NB4 (cell line): ENCODE measurements at regions not wholly inside any gene's neighbourhood (a gene's known extent, or its start where the extent isn't known, plus 50 kb on each side); places are given as distances from the start of the nearest gene placed in this dataset.

ENCODE experiments used
- CTCF ChIP-seq: IDR thresholded peaks from one replicate; pipeline ENCODE4 v1.5.1; 2012; ENCODE audit warnings: low read depth, low read length
- MAX ChIP-seq: IDR thresholded peaks from 2 replicates; pipeline ENCODE4 v1.6.1; 2011; ENCODE audit warnings: low read depth, low read length
- MYC ChIP-seq: IDR thresholded peaks from 2 replicates; pipeline ENCODE4 v1.6.1; 2011; ENCODE audit warnings: low read depth, low read length
- POLR2A ChIP-seq: IDR thresholded peaks from 2 replicates; pipeline ENCODE4 v1.6.1; 2011; ENCODE audit warnings: mild to moderate bottlenecking; ENCODE audit not compliant: insufficient read length; ENCODE audit errors: extremely low read depth

- TF ChIP-seq CTCF (no peak), MYC (no peak), POLR2A (no peak), MAX (no peak)
These were observed 335.4 kb upstream of the FAT1 start for GRCh38 chr4:187059021-187059420.
